HepG2 (cell line): ENCODE measurements at regions not wholly inside any gene's neighbourhood (a gene's known extent, or its start where the extent isn't known, plus 50 kb on each side); places are given as distances from the start of the nearest gene placed in this dataset.

Source experiments
- ATAC-seq: fragments of 200-7000 bp; cut with Tn5 transposase; 3 replicates; pipeline ENCODE4 v1.9.1; 2020; ENCODE audit warnings: mild to moderate bottlenecking, moderate library complexity
- BruUV-seq: library from RNA; stranded (reverse); fragments of 400-500 nt; replicated peaks from 2 replicates; lab custom pipeline; 2021; lab: Mats Ljungman, UMichigan
- CTCF ChIA-PET: fragments of 300-600 bp; formaldehyde crosslinking; extraction: SDS; loops from one replicate; lab custom pipeline; 2021; ENCODE audit warnings: low total read pairs, inconsistent platforms, low intra/inter-chr PET ratio; lab: Yijun Ruan, JAX
- POLR2A ChIA-PET: fragments of 350-600 bp; sonication (Branson Sonifier 250); formaldehyde crosslinking; loops from one replicate; lab custom pipeline; 2020; ENCODE audit warnings: antibody characterized with exemption, inconsistent platforms; lab: Yijun Ruan, JAX
- DNase-seq: peaks from one replicate; pipeline ENCODE4 v3.0.0-alpha.2; 2015; ENCODE audit warnings: low spot score
- FAIRE-seq: peaks from 3 replicates; lab custom pipeline; 2011; peaks lifted over from hg19 to GRCh38; lab: Jason Lieb, UNC
- H2AFZ ChIP-seq: one replicate; pipeline ENCODE4 v1.6.1; 2011; ENCODE audit warnings: low read length, inconsistent platforms
- H3K27ac ChIP-seq: fragments of 300-600 bp; 3 replicates; pipeline ENCODE4 v1.8.0; 2011; ENCODE audit warnings: mixed run types, mild to moderate bottlenecking, mixed read lengths, low read length, inconsistent platforms; ENCODE audit not compliant: insufficient read depth; ENCODE audit errors: extremely low read length
- H3K27me3 ChIP-seq, 2 experiments: fragments of 200-600 bp in 1 of 2; 2 replicates in 1 of 2; 3 replicates in 1 of 2; pipeline versions ENCODE4 v1.6.0 to v1.8.0; 2011; ENCODE audit warnings: low read length in 2 of 2, mild to moderate bottlenecking in 2 of 2, moderate library complexity in 2 of 2, inconsistent platforms in 1 of 2; ENCODE audit not compliant: insufficient read depth in 2 of 2, control insufficient read depth in 1 of 2
- H3K36me3 ChIP-seq, 2 experiments: fragments of 200-600 bp in 1 of 2; replicated peaks in 1 of 2; 2 replicates in 1 of 2; 3 replicates in 1 of 2; pipeline versions ENCODE4 v1.5.1 to v1.8.0; 2011; ENCODE audit warnings: low read length in 2 of 2, inconsistent platforms in 1 of 2; ENCODE audit not compliant: insufficient read depth in 2 of 2, control insufficient read depth in 1 of 2
- H3K4me1 ChIP-seq: 2 replicates; pipeline ENCODE4 v1.5.1; 2012; ENCODE audit warnings: low read length, inconsistent platforms; ENCODE audit not compliant: insufficient read depth
- H3K4me2 ChIP-seq: 2 replicates; pipeline ENCODE4 v1.6.0; 2011; ENCODE audit warnings: low read depth, low read length, inconsistent platforms
- H3K4me3 ChIP-seq, 3 experiments: fragments of 200-600 bp in 1 of 3; sonication (generic), shearing (Covaris generic) in 1 of 3; replicated peaks in 1 of 3; 2 replicates each; pipeline ENCODE4 v1.5.1; 2011 to 2016; ENCODE audit warnings: low read length in 3 of 3, inconsistent platforms in 2 of 3, low read depth in 2 of 3, mild to moderate bottlenecking in 2 of 3, control low read depth in 1 of 3, mixed read lengths in 1 of 3; ENCODE audit not compliant: insufficient read depth in 1 of 3
- H3K79me2 ChIP-seq: one replicate; pipeline ENCODE4 v1.6.1; 2011; ENCODE audit warnings: low read length, inconsistent platforms; ENCODE audit not compliant: insufficient read depth
- H3K9ac ChIP-seq: 2 replicates; pipeline ENCODE4 v1.6.0; 2011; ENCODE audit warnings: mild to moderate bottlenecking, low read depth, low read length, inconsistent platforms; ENCODE audit not compliant: insufficient read depth
- H3K9me3 ChIP-seq: 2 replicates; pipeline ENCODE4 v1.5.1; 2012; ENCODE audit warnings: mild to moderate bottlenecking, low read length
- H4K20me1 ChIP-seq: 2 replicates; pipeline ENCODE4 v1.6.0; 2011; ENCODE audit warnings: inconsistent platforms, mild to moderate bottlenecking, low read length, moderate library complexity; ENCODE audit not compliant: insufficient read depth
- EP300 ChIP-seq, 3 experiments: sonication (generic) in 1 of 3; formaldehyde crosslinking in 1 of 3; IDR thresholded peaks; 2 replicates each; pipeline versions ENCODE4 v1.5.1 to v1.6.1; 2011 to 2020; ENCODE audit warnings: low read depth in 2 of 3, low read length in 2 of 3, borderline replicate concordance in 1 of 3, improper control_type of control experiment in 1 of 3, mild to moderate bottlenecking in 1 of 3, missing genetic modification reagents in 1 of 3, moderate library complexity in 1 of 3
- GLI4 ChIP-seq: sonication (generic); formaldehyde crosslinking; IDR thresholded peaks from 2 replicates; pipeline ENCODE4 v1.5.1; 2020; ENCODE audit warnings: missing genetic modification reagents, mild to moderate bottlenecking, moderate library complexity, borderline replicate concordance
- GTF3A ChIP-seq: sonication (generic); formaldehyde crosslinking; conservative IDR thresholded peaks from 2 replicates; pipeline ENCODE4 v1.4.0; 2020; ENCODE audit warnings: mild to moderate bottlenecking, missing genetic modification reagents
- JARID2 ChIP-seq: sonication (generic); formaldehyde crosslinking; IDR thresholded peaks from 2 replicates; pipeline ENCODE4 v1.8.1; 2023; ENCODE audit warnings: missing genetic modification reagents, inconsistent platforms; ENCODE audit not compliant: insufficient replicate concordance
- NFRKB ChIP-seq: fragments of 450-650 bp; IDR thresholded peaks from 2 replicates; pipeline ENCODE4 v1.6.1; 2017
- RFX1 ChIP-seq: fragments of 450-650 bp; IDR thresholded peaks from 2 replicates; pipeline ENCODE4 v1.6.1; 2017
- SOX6 ChIP-seq, 2 experiments: fragments of 450-650 bp in 1 of 2; sonication (generic) in 1 of 2; formaldehyde crosslinking in 1 of 2; IDR thresholded peaks; 2 replicates each; pipeline versions ENCODE4 v1.4.0 to v1.6.1; 2017 to 2020; ENCODE audit warnings: antibody characterized with exemption in 1 of 2, mild to moderate bottlenecking in 1 of 2, missing genetic modification reagents in 1 of 2
- YY1 ChIP-seq: IDR thresholded peaks from 2 replicates; pipeline ENCODE4 v1.6.1; 2011; ENCODE audit warnings: low read length, low read depth, moderate library complexity, mild to moderate bottlenecking; ENCODE audit not compliant: insufficient read depth, insufficient replicate concordance
- ZBTB7A ChIP-seq: sonication (generic); formaldehyde crosslinking; IDR thresholded peaks from 2 replicates; pipeline ENCODE4 v1.8.0; 2022; ENCODE audit warnings: mild to moderate bottlenecking, missing genetic modification reagents
- ZNF20 ChIP-seq: sonication (generic); formaldehyde crosslinking; IDR thresholded peaks from 2 replicates; pipeline ENCODE4 v1.4.0; 2020; ENCODE audit warnings: mild to moderate bottlenecking, moderate library complexity, missing genetic modification reagents
- ZNF263 ChIP-seq: sonication (generic); formaldehyde crosslinking; IDR thresholded peaks from 2 replicates; pipeline ENCODE4 v1.4.0; 2020; ENCODE audit warnings: missing genetic modification reagents
- WGBS: methylation state at CpG from one replicate; pipeline ENCODE4 v1.1.6; 2017; ENCODE audit warnings: low lambda C conversion rate; 5-methylcytosine and 5-hydroxymethylcytosine counted together
- in situ Hi-C: cut with HindIII; loops from 2 replicates; pipeline ENCODE4 v1.10.0; 2017; ENCODE audit warnings: low pct_unique_long_range_greater_than_20kb; ENCODE audit not compliant: extremely low pct_ligation_motif_present
- intact Hi-C: fragments of 100-400 bp; cut with micrococcal nuclease; formaldehyde crosslinking; loops from one replicate; pipeline ENCODE4 v1.10.0; 2022; ENCODE audit not compliant: unreplicated experiment
- TF ChIP-seq, protein P1 (sequence below): sonication (generic); formaldehyde crosslinking; IDR thresholded peaks from 2 replicates; pipeline ENCODE4 v1.4.0; 2020; ENCODE audit warnings: missing genetic modification reagents
- TF ChIP-seq, protein P2 (sequence below): sonication (generic); formaldehyde crosslinking; IDR thresholded peaks from 2 replicates; pipeline ENCODE4 v1.5.1; 2020; ENCODE audit warnings: mild to moderate bottlenecking, missing genetic modification reagents, borderline replicate concordance

DNA sequence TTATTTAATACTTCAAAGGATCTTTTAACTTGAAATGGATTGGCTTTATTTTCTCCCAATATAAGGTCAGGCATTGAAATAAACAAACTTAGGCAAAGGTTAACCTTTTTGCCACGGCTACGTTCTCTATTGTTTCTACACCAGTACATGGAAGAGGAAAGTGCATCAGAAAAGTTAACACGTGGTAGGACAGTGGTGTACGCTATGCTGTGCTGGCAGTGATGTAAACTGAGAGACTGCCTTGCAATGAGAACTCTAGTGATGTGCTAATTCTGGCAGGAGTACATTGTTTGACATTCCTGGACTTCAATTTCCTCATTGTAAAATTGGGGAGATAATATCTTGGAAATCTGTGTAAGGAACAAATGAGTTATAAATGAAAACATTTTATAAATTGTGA, 208.2 kb downstream of the TMA16 start:
- Histone ChIP-seq H3K79me2 (no peaks in the 10 kb centered on the region), H3K27me3 (no peaks in the 10 kb centered on the region), H2AFZ (no peak overlapping the region), H3K9ac (no peak overlapping the region), H3K36me3 (no peaks in the 10 kb centered on the region), H3K4me1 (no peaks in the 10 kb centered on the region), H3K4me2 (no peak overlapping the region), H3K27ac (no peak overlapping the region), H4K20me1 (no peaks in the 10 kb centered on the region), H3K4me3 (no peak overlapping the region), H3K9me3 (peaks cover 12% of the 10 kb centered on the region; the same call in 1 of the 2 replicates)
- WGBS: 0% methylated on average over 4 of the region's 4 CpGs
- POLR2A ChIA-PET: no interaction called here
- FAIRE-seq (no peak), ATAC-seq (no peak), DNase-seq (no peak)
- in situ Hi-C loops: no loop called here
- no peak for TF ChIP-seq NFRKB
- no peak for TF ChIP-seq JARID2 (CRISPR knock-in tag)
- no peak for TF ChIP-seq EP300 (IDR thresholded peaks at IDR 0.05; ENCODE audit: low read depth in 2 of 2, low read length in 2 of 2)
- TF ChIP-seq EP300 (CRISPR knock-in tag; IDR thresholded peaks at IDR 0.05; ENCODE audit: borderline replicate concordance): no peak
- TF ChIP-seq ZNF20: no peak
- TF ChIP-seq GTF3A (CRISPR knock-in tag): no peak
- no peak for TF ChIP-seq ZBTB7A (CRISPR knock-in tag)
- no peak for TF ChIP-seq SOX6 (IDR thresholded peaks at IDR 0.05)
- no peak for TF ChIP-seq SOX6 (CRISPR knock-in tag; IDR thresholded peaks at IDR 0.05)
- TF ChIP-seq GLI4 (CRISPR knock-in tag): no peak
- TF ChIP-seq ZNF263 (CRISPR knock-in tag): no peak
- TF ChIP-seq, protein P1, sequence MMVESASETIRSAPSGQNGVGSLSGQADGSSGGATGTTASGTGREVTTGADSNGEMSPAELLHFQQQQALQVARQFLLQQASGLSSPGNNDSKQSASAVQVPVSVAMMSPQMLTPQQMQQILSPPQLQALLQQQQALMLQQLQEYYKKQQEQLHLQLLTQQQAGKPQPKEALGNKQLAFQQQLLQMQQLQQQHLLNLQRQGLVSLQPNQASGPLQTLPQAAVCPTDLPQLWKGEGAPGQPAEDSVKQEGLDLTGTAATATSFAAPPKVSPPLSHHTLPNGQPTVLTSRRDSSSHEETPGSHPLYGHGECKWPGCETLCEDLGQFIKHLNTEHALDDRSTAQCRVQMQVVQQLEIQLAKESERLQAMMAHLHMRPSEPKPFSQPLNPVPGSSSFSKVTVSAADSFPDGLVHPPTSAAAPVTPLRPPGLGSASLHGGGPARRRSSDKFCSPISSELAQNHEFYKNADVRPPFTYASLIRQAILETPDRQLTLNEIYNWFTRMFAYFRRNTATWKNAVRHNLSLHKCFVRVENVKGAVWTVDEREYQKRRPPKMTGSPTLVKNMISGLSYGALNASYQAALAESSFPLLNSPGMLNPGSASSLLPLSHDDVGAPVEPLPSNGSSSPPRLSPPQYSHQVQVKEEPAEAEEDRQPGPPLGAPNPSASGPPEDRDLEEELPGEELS (CRISPR knock-in tag): no peak
- TF ChIP-seq, protein P2, sequence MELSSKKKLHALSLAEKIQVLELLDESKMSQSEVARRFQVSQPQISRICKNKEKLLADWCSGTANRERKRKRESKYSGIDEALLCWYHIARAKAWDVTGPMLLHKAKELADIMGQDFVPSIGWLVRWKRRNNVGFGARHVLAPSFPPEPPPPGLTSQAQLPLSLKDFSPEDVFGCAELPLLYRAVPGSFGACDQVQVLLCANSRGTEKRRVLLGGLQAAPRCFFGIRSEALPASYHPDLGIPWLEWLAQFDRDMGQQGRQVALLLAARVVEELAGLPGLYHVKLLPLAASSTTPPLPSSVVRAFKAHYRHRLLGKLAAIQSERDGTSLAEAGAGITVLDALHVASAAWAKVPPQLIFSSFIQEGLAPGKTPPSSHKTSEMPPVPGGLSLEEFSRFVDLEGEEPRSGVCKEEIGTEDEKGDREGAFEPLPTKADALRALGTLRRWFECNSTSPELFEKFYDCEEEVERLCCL (CRISPR knock-in tag): no peak
- no peak for TF ChIP-seq YY1
- no peak for TF ChIP-seq RFX1
- CTCF ChIA-PET: no interaction called here
- intact Hi-C loops: no loop called here
- BruUV-seq: no TSS peak
